K562 (cell line): ENCODE measurements at regions not wholly inside any gene's neighbourhood (a gene's known extent, or its start where the extent isn't known, plus 50 kb on each side); places are given as distances from the start of the nearest gene placed in this dataset.

Experiments
- ATAC-seq: fragments of 200-7000 bp; cut with Tn5 transposase; 3 replicates; pipeline ENCODE4 v1.9.1; 2020; ENCODE audit warnings: moderate library complexity
- BruUV-seq: library from RNA; stranded (reverse); fragments of 400-500 nt; replicated peaks from 2 replicates; lab custom pipeline; 2021; lab: Mats Ljungman, UMichigan
- CTCF ChIA-PET: fragments of 300-600 bp; formaldehyde crosslinking; extraction: SDS; loops from one replicate; lab custom pipeline; 2021; ENCODE audit warnings: low intra/inter-chr PET ratio; lab: Yijun Ruan, JAX
- POLR2A ChIA-PET: fragments of 300-600, 350-650 bp; sonication (Branson Sonifier 250); formaldehyde crosslinking; extraction: SDS; loops from one replicate; lab custom pipeline; 2021; ENCODE audit warnings: antibody characterized with exemption, inconsistent platforms; lab: Yijun Ruan, JAX
- DNase-seq, 4 experiments: peaks; one replicate each; pipeline versions ENCODE4 v3.0.0 to v3.0.0-alpha.2; 2011 to 2018; ENCODE audit warnings: low spot score in 3 of 4, mixed read lengths in 3 of 4; ENCODE audit errors: extremely low read depth in 1 of 4
- FAIRE-seq: peaks from 2 replicates; lab custom pipeline; 2011; peaks lifted over from hg19 to GRCh38; lab: Jason Lieb, UNC
- H2AFZ ChIP-seq: 2 replicates; pipeline ENCODE4 v1.6.0; 2011; ENCODE audit warnings: low read depth, low read length, control low read depth, inconsistent platforms
- H3K27ac ChIP-seq: fragments of 200-600 bp; 3 replicates; pipeline ENCODE4 v1.8.0; 2011; ENCODE audit warnings: low read depth, mild to moderate bottlenecking, control low read depth, inconsistent platforms, low read length, moderate library complexity, mixed read lengths; ENCODE audit errors: extremely low read depth
- H3K27me3 ChIP-seq, 2 experiments: fragments of 300-600 bp in 1 of 2; 2 replicates in 1 of 2; 3 replicates in 1 of 2; pipeline versions ENCODE4 v1.6.0 to v1.8.0; 2011; ENCODE audit warnings: inconsistent platforms in 2 of 2, low read length in 2 of 2, mild to moderate bottlenecking in 1 of 2, mixed read lengths in 1 of 2, moderate library complexity in 1 of 2; ENCODE audit not compliant: control insufficient read depth in 2 of 2, insufficient read depth in 2 of 2
- H3K36me3 ChIP-seq: fragments of 300-600 bp; 3 replicates; pipeline ENCODE4 v1.8.0; 2011; ENCODE audit warnings: mild to moderate bottlenecking, low read length, inconsistent platforms; ENCODE audit not compliant: control insufficient read depth, insufficient read depth
- H3K4me1 ChIP-seq, 2 experiments: fragments of 200-600 bp in 1 of 2; replicated peaks in 1 of 2; 2 replicates in 1 of 2; 3 replicates in 1 of 2; pipeline versions ENCODE4 v1.5.1 to v1.8.0; 2011; ENCODE audit warnings: inconsistent platforms in 2 of 2, low read length in 2 of 2, mild to moderate bottlenecking in 1 of 2, mixed read lengths in 1 of 2, moderate library complexity in 1 of 2; ENCODE audit not compliant: control insufficient read depth in 2 of 2, insufficient read depth in 2 of 2
- H3K4me2 ChIP-seq: 2 replicates; pipeline ENCODE4 v1.6.1; 2011; ENCODE audit warnings: low read length, control low read depth, inconsistent platforms, mixed read lengths; ENCODE audit not compliant: insufficient read depth
- H3K4me3 ChIP-seq: fragments of 200-600 bp; sonication (generic), shearing (Covaris generic); 2 replicates; pipeline ENCODE4 v1.5.1; 2016; ENCODE audit warnings: control low read depth, inconsistent platforms
- H3K79me2 ChIP-seq: fragments of 200-600 bp; 3 replicates; pipeline ENCODE4 v1.8.0; 2011; ENCODE audit warnings: low read length, inconsistent platforms; ENCODE audit not compliant: control insufficient read depth, insufficient read depth
- H3K9ac ChIP-seq, 2 experiments: 2 replicates each; pipeline versions ENCODE4 v1.6.0 to v1.6.1; 2011; ENCODE audit warnings: low read depth in 2 of 2, low read length in 2 of 2, control low read depth in 1 of 2, inconsistent platforms in 1 of 2, mild to moderate bottlenecking in 1 of 2, mixed read lengths in 1 of 2; ENCODE audit not compliant: insufficient read depth in 1 of 2
- H3K9me1 ChIP-seq: one replicate; pipeline ENCODE4 v1.6.0; 2011; ENCODE audit warnings: inconsistent platforms, mild to moderate bottlenecking, low read length, moderate library complexity; ENCODE audit not compliant: control insufficient read depth, insufficient read depth
- H3K9me3 ChIP-seq: replicated peaks from 2 replicates; pipeline ENCODE4 v1.5.1; 2011; ENCODE audit warnings: low read depth, low read length, inconsistent platforms; ENCODE audit not compliant: control insufficient read depth, insufficient read depth
- H4K20me1 ChIP-seq: replicated peaks from 2 replicates; pipeline ENCODE4 v1.6.1; 2011; ENCODE audit warnings: low read length, inconsistent platforms, mixed read lengths; ENCODE audit not compliant: control insufficient read depth, insufficient read depth
- E2F6 ChIP-seq, 2 experiments: IDR thresholded peaks; 2 replicates each; pipeline ENCODE4 v1.6.1; 2011; ENCODE audit warnings: borderline replicate concordance in 1 of 2, control low read depth in 1 of 2, low read depth in 1 of 2, low read length in 1 of 2, mild to moderate bottlenecking in 1 of 2, mixed read lengths in 1 of 2, moderate library complexity in 1 of 2; ENCODE audit not compliant: insufficient read depth in 1 of 2, insufficient read length in 1 of 2, poor library complexity in 1 of 2, severe bottlenecking in 1 of 2; ENCODE audit errors: extremely low read depth in 1 of 2
- ETV6 ChIP-seq, 3 experiments: fragments of 150-350 bp in 1 of 3; sonication (generic) in 1 of 3; formaldehyde crosslinking in 1 of 3; IDR thresholded peaks; 2 replicates each; pipeline versions ENCODE4 v1.6.1 to v1.8.0; 2014 to 2022; ENCODE audit warnings: borderline replicate concordance in 2 of 3, low read depth in 2 of 3, antibody characterized with exemption in 1 of 3, low read length in 1 of 3, mild to moderate bottlenecking in 1 of 3, missing genetic modification reagents in 1 of 3
- HSF4 ChIP-seq: fragments of 250-450 bp; sonication (Bioruptor Pico); IDR thresholded peaks from 2 replicates; pipeline ENCODE4 v2.1.2; 2022; ENCODE audit warnings: mild to moderate bottlenecking, moderate library complexity, borderline replicate concordance
- KDM1A ChIP-seq, 2 experiments: fragments of 450-650 bp; IDR thresholded peaks; 2 replicates each; pipeline ENCODE4 v1.6.1; 2016; ENCODE audit warnings: mild to moderate bottlenecking in 2 of 2
- NR2C1 ChIP-seq, 2 experiments: fragments of 450-650 bp; IDR thresholded peaks; 2 replicates each; pipeline ENCODE4 v1.6.1; 2017; ENCODE audit warnings: mild to moderate bottlenecking in 2 of 2, antibody characterized with exemption in 1 of 2, inconsistent platforms in 1 of 2, missing compliant biosample characterization in 1 of 2, missing genetic modification characterization in 1 of 2
- RHOXF2B ChIP-seq: fragments of 250-450 bp; sonication (Bioruptor Pico); conservative IDR thresholded peaks from 2 replicates; pipeline ENCODE4 v1.5.1; 2021
- RREB1 ChIP-seq: fragments of 250-450 bp; sonication (Bioruptor Pico); IDR thresholded peaks from 2 replicates; pipeline ENCODE4 v1.4.0; 2020
- WHSC1 ChIP-seq: IDR thresholded peaks from one replicate; pipeline ENCODE4 v1.6.1; 2012; ENCODE audit warnings: low read length, control low read depth, inconsistent platforms
- ZFPM2 ChIP-seq: fragments of 250-450 bp; sonication (Bioruptor Pico); IDR thresholded peaks from 2 replicates; pipeline ENCODE4 v1.5.1; 2022; ENCODE audit warnings: mild to moderate bottlenecking
- ZNF217 ChIP-seq: sonication (generic); formaldehyde crosslinking; IDR thresholded peaks from 2 replicates; pipeline ENCODE4 v1.8.0; 2022; ENCODE audit warnings: mild to moderate bottlenecking, missing genetic modification reagents
- ZNF277 ChIP-seq: fragments of 250-450 bp; sonication (Bioruptor Pico); IDR thresholded peaks from 2 replicates; pipeline ENCODE4 v1.8.0; 2022; ENCODE audit warnings: inconsistent platforms, mild to moderate bottlenecking, moderate library complexity, borderline replicate concordance
- ZNF398 ChIP-seq: fragments of 250-450 bp; sonication (Bioruptor Pico); IDR thresholded peaks from 2 replicates; pipeline ENCODE4 v1.8.0; 2021; ENCODE audit warnings: moderate library complexity, mild to moderate bottlenecking, inconsistent platforms
- WGBS: fragments of 100-300 bp; shearing (Covaris generic); methylation state at CpG from one replicate; pipeline ENCODE4 v1.1.6; 2016; ENCODE audit warnings: low coverage, mixed read lengths; ENCODE audit not compliant: insufficient coverage; ENCODE audit errors: missing lambda C conversion rate; 5-methylcytosine and 5-hydroxymethylcytosine counted together
- in situ Hi-C: fragments of 300-500 bp; cut with MboI; formaldehyde crosslinking; loops from 4 replicates; pipeline ENCODE4 v1.15.0; 2018; ENCODE audit warnings: inconsistent platforms, mixed read lengths
- intact Hi-C: fragments of 100-400 bp; cut with micrococcal nuclease; formaldehyde crosslinking; loops from 2 replicates; pipeline ENCODE4 v1.14.2; 2022

GRCh38 chrX:7202206-7202605 is 54.3 kb upstream of the PUDP start:
- ChIA-PET CTCF (no interaction called here), POLR2A (no interaction called here)
- Histone ChIP-seq H4K20me1 (no peaks in the 10 kb centered on the region), H3K4me2 (no peak overlapping the region), H3K4me3 (no peak overlapping the region), H3K9ac (no peak overlapping the region), H3K27ac (no peak overlapping the region), H3K9me3 (no peaks in the 10 kb centered on the region), H3K27me3 (no peaks in the 10 kb centered on the region), H2AFZ (no peak overlapping the region), H3K79me2 (no peaks in the 10 kb centered on the region), H3K36me3 (no peaks in the 10 kb centered on the region), H3K9me1 (no peaks in the 10 kb centered on the region), H3K4me1 (no peaks in the 10 kb centered on the region)
- WGBS = 4% methylated on average over 2 of the region's 3 CpGs
- in situ Hi-C loops (no loop called here), intact Hi-C loops (no loop called here)
- DNase-seq (no peak), FAIRE-seq (no peak), ATAC-seq (no peak)
- BruUV-seq = no TSS peak
- TF ChIP-seq HSF4 (no peak), NR2C1 (IDR thresholded peaks at IDR 0.05) (no peak), NR2C1 (tag; IDR thresholded peaks at IDR 0.05) (no peak), ZNF277 (no peak), RREB1 (CRISPR knock-in tag) (no peak), KDM1A (IDR thresholded peaks at IDR 0.05) (no peak), ZNF398 (no peak), E2F6 (IDR thresholded peaks at IDR 0.05; ENCODE audit: borderline replicate concordance in 1 of 2, extremely low read depth in 1 of 2, insufficient read depth in 1 of 2, insufficient read length in 1 of 2, low read depth in 1 of 2, low read length in 1 of 2, poor library complexity in 1 of 2, severe bottlenecking in 1 of 2) (no peak), ETV6 (IDR thresholded peaks at IDR 0.05; ENCODE audit: borderline replicate concordance in 1 of 2, low read depth in 2 of 2, low read length in 1 of 2) (no peak), ETV6 (CRISPR knock-in tag; IDR thresholded peaks at IDR 0.05; ENCODE audit: borderline replicate concordance) (no peak), ZNF217 (CRISPR knock-in tag) (no peak), RHOXF2B (no peak), ZFPM2 (CRISPR knock-in tag) (no peak), WHSC1 (no peak)
